NCI-H2081 treated with DMSO at 0.1 percent for 48 hours (cell line): ENCODE measurements at regions not wholly inside any gene's neighbourhood (a gene's known extent, or its start where the extent isn't known, plus 50 kb on each side); places are given as distances from the start of the nearest gene placed in this dataset.
"Not testable (repeated sequence)": the region's sequence is repeated elsewhere in the genome, so short reads cannot be mapped to it uniquely, and the experiment has no call there.

Experiments
- DNase-seq: peaks from one replicate; lab custom pipeline; 2025; lab: John Stamatoyannopoulos, UW

DNA sequence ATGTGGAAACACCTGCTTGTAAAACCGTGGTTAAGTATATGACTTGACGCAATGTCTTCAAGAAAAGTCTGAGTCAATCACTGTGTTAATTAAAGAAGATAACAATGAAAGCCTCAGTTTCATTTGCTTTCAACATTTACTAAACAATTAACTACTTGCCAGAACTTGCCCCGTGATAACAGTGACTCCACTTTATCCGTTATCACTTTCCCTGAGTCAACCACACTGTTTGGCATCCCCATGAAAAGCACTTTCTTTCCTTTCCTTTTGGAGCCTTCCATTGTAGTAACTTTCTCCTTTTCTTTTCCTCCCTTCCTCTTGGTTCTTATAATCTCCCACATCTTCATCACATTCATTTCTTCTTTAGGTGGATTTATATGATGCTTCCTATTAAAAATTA is 435.1 kb upstream of the GOT2 start:
- DNase-seq, result no peak

DNA sequence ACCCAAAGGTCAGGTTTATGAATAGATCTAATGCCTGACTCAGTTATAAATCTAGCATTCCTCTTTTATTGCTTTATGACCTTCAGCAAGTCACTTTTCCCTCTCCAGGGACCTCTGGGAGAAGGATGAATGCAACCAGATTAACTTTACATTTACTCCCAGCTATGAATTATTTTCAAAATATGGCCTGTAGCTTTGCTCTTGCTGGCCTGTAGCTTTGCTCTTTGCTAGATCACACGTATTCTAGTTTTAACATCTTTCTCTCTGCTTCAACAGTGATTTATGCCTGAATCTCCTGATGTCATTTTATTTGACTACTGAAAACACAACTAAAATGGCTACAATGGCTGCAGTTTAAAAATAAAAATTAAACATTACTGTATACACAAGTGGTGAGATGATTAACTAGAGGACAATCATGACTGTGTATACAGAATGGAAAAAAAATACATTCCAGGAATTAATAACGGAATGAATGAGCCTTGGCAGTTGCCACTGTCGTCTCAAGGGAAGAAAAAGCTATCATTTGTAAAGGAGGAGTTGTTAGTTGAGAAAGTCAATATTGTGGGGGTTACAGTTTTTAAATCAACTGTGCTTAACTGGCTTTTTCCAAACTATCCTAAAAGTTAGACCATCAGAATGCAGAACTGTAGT is 434.5 kb upstream of the GOT2 start:
- DNase-seq, result no peak

DNA sequence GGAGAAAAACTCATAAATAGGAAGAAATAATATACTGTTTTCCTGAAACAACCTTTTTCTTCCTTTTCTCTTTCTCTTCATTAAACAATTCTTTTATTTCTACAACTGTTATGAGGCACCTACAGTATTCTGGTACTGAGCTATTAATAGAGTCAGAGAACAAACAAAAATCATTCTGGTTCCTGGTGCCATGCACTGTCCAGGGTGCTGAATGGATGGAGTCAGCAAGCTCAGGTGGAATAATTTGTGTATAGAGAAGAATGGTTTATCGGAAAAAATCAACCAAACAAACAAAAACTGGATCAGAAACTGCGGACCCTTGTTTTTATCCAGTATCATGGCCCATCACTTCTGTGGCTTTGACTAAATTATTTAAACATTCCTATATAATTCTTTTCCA is 430.3 kb upstream of the GOT2 start:
- no peak for DNase-seq

DNA sequence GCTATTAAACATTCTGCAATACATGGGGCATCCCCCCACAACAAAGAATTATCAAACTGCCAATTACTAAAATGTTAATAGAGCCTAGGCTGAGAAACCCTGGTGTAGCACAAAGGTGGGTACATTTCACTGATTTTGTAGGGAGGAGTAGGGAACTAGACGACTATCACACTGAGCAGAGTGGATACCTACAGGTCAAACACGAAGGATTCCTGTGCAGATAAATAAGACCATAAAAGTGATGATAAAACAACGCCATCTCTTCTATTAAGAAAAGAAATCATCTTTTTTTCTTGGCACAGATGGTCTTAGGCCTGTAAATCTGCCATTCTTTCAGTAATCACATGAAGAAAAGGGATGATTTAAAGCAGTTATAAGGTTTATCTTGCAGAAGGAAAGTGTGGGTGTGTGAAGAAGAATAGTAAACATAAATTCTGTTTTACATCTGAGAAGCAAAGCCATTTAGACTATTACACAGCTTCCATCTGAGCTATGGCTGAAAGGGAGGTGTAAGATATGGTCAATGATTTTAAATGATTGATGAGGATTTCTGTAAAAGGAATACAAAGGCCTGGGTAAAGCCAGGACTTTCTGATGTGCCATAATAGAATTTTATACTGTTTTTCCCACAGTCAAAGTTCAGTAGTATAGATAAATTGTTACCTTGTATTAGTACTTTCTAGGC is 429.4 kb upstream of the GOT2 start:
- no peak for DNase-seq

DNA sequence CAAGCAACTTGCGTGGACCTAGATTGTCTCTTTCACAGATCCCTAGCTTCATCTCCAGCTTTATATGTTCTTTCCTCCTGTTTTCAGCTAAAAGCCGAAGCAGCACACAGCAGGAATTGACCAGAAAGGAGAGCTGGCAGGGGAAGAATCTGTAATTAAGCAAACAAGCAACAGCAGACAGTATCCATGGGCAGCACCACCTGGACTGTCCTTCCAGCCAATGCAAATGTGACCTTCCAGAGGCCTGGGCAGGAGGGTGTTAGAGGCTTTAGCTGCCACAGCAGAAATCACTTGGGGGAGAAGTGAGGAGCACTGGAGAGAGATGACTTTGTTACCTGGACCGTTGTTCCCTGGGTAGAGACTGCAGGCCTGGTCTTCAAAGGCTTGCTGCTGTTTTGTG is 427.6 kb upstream of the GOT2 start:
- DNase-seq, result no peak

DNA sequence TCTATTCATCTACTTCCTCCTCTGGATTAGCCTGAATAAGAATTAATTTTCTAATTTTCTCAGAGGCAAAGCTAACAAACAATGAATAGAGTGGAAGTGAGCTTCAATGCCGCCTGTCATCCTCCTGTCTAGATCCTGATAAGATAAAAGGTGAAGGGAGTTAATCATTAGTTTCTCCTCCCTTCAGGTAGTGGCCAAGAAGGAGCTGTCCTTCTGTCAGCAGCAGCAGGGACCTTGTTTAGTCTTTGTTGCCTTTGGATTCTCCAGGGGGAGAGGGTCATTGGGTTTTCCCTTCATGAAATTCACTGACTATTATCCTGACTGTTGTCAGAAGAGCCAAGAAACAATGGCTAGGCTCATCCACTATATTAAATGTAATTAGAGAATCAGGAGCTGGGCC is 420.2 kb upstream of the GOT2 start:
- no peak for DNase-seq

DNA sequence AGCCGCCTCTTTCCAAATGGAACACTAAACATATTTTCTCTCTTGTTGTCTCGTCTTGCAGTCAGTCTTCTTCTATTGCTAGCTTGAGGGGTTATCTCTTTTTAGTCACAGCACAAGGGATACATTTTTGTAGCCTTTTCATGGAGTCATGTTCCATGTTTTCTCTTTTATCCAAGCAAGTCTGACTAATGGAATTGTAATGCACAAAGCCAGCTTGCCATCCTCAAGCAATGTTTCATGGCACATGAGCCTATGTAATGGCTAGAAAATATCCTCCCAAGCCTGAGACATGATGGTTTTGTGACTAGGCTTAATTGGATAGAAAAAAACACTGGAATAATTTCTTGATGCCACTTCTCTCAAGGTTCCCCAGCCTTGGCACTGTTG is 414.6 kb upstream of the GOT2 start:
- DNase-seq, result no peak

DNA sequence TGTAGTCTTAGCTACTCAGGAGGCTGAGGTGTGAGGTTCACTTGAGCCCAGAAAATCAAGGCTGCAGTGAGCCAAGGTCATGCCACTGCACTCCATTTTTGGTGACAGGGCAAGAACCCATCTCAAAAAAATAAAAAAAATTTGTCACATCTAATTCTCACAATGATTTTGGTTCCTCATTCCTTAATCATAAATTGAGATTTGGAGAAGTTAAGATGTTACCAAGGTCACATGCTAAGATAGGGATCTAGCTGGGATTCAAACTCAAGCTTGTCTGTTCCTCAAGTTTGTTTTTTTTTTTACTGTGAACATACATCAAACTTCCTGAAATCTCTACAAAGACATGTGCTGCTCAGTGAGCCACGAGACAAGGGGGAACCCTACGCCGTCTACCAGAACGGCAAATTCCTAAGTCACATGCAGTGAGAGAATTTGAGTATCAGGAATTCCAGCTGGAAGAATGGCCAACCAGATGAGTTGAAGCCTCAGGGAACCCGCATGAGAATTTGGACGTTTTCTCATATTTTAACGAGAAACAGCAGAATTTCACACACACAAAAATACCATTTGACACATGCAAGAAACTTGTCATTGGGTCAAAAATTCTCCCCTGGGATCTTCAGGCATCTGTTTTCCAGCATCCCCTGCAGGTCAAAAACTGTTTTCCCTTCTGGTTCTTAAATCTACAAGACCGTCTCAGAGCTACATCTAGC is 414.1 kb upstream of the GOT2 start:
- no peak for DNase-seq

DNA sequence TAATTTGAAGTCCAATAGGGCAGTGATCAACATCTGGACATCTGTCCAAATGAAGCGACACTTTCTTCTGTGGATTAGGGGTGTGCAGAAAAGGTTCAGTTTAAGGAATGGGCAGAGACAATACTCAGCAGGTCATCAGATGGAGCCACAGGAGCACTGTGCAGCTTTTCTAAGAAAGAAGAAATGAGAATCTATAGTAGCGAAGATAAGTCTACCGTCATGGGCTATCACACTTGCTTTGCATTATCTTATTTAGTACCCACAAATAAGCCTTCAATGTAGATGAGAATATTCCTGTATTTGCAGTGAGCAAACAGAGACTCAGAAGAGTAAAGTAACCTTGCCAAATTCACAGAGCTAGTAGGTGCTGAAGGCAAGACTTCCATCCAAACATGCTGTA is 412.0 kb upstream of the GOT2 start:
- DNase-seq, result no peak

DNA sequence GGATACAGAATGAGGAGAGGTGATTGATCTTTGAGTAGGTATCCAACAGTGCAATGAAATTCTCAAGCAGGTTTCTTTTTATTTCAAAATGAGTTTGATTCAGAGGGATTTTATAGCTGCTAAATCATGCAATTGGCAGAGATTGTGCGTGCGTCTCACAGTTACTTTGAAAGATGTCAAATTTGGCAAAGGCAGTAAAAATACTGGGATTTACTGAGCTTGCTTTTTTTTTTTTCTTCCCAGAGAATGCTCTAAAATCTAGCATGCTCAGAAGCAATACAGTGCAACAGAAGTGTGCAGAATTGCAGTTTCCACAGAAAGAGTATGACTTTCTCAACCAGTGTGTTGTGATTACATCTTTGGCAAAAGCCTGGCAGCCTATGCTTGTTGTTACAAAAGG is 410.7 kb upstream of the GOT2 start:
- no peak for DNase-seq

DNA sequence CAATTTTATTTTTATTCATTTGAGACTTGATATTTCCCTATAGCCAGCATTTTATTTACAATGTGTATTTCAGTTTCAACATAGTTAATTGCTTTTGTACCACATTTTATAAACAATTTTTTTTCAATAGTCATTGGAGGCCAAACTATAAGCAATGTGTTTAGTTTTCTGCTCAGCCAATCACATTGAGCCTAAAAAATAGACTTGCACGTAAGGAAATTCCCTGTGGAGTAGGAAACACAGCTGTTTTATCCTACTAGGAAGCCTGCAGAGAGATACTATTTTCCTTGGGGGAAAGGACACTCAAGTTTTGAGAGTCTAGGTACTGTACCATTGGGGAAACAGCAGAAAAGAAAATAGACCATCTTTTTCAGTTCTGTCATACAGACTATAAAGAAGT is 410.2 kb upstream of the GOT2 start:
- no peak for DNase-seq

DNA sequence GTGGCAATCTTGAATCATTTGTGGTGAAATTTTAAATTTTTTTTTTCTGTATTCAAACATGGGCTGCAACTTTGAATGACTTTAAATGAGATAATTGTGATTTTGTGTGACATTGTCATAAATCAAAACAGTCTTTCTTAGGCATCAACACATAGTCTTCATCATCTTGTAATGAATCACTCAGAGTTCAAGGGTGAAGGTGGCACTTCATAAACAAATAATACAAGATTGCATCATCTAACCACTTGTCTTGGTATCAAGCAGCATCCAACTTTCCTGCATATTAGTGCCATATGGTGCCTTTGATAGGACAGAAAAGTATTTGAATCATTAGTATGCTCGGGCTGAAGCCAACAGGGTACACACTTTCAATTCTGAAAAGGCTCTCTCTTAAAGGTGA is 392.4 kb upstream of the GOT2 start:
- no peak for DNase-seq

DNA sequence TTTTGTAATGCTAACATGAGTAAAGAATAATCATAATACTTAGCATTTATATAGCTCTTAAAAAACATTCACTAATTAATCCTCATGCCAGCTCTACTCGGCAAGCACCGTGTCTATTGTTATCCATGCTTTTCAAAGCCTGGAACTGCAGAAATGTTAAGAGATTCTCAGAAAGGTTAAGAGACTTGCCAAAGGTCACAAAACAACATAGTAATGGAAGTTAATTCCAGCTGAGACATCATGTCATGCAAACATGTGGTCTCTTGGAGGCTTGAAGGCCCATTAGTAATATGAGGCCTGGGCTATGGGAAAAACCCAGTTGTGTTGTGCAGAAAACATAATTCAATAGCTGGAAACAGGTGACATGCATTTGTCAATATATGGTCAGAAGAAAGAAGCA is 389.9 kb upstream of the GOT2 start:
- no peak for DNase-seq

DNA sequence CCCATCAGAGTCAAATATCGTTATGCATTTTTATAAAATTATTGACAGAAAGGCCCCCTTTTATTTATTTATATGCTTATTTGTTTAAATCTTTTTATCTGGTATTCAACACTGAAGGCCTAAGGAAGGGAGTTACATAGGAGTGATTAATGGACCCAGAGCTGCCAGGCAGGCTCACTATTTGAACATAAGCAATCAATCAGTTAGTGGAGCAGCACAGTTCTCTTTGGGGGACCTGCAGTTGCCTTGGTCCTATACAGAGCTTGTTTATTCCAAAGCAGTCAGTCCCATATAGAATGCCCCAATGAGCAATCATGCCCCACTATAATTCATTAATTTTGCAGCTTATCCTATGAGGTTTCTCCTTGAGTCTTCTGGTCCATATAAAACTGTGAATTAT is 389.4 kb upstream of the GOT2 start:
- no peak for DNase-seq

DNA sequence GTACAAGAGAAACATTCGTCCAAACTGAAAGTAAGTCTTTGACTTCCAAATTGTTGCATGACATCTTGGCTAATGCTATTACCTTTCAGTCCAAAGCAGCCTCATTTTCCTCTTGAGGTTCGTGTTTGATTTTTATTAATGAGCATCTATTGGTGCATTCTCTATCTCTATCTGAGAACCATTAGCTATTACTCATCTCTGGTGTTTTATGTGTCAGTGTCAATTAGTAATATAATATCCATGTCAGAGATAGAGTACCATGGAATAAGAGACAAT is 388.1 kb upstream of the GOT2 start:
- DNase-seq, result no peak

DNA sequence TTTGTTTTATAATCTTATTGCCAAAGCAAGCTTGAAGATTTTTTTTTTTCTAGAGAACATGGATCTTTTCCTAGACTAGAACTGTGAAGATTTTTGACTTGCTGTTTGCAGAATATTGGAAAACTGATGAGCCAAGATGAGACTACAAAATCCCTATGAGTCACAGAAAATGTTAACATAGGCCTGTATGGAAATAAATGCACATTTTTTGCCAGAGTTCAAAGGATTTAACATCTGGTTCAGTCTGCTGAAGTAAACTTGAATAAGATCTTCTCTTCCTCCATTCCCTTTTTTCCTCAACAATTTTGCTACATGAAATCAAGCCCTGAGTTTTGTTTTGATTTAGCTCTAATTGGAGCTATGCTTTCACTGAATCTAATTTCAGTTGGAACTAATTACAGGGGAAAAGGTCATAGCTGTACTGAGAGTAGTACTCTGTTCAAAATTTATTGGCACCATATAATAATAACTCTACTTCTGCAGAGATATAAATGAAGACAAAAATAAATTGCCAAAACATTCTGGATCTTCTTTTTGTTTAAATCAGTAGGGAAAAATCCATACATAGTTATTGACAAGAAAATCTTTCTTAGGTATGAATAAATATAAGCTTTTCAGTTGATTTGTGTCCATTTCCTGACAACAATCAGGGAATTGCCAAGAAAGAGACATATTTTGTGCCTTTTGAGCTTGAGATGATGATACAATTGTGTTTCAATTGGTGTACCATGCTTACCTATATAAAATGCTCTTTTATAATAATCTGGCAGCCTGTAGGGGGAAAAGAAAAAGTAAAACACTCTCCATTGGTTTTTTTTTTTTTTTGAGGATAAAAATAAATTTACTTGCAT is 387.5 kb upstream of the GOT2 start:
- DNase-seq, result no peak

DNA sequence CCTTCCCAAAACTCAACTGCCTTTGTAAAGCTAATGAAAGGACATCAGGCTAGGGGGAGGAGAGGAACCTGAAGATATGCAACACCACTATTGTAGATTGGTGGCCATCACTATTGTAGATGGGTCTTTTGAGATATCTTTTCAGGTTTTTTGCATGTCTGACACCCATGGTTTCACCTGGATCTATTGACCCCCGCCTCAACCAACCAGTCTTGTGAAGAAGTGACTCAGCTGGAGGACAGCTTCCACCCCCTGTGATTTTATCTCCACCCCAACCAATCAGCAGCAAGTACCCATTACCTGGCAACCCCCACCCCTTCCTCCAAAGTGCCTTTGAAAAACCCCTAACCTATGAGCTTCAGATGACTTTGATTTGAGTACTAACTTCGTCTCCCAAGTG is 382.6 kb upstream of the GOT2 start:
- no peak for DNase-seq

DNA sequence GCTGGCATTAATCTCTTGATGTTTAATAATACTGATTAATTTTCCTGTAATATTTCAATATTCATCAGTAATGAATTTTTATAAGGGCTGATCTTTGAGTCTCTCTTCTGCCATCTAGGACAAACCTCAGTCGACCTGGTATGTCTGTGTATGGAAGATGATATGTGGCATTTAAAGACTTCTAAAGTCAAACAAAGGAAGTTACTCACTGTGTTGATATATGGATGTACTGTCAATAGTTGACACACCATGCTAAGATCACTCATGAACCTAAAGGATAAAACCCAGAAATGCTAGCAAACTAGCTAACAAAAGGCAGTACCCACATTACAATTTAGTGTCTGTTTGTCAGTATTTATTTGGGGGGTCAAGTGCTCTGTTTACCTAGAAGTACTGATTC is 380.7 kb upstream of the GOT2 start:
- DNase-seq, result no peak

DNA sequence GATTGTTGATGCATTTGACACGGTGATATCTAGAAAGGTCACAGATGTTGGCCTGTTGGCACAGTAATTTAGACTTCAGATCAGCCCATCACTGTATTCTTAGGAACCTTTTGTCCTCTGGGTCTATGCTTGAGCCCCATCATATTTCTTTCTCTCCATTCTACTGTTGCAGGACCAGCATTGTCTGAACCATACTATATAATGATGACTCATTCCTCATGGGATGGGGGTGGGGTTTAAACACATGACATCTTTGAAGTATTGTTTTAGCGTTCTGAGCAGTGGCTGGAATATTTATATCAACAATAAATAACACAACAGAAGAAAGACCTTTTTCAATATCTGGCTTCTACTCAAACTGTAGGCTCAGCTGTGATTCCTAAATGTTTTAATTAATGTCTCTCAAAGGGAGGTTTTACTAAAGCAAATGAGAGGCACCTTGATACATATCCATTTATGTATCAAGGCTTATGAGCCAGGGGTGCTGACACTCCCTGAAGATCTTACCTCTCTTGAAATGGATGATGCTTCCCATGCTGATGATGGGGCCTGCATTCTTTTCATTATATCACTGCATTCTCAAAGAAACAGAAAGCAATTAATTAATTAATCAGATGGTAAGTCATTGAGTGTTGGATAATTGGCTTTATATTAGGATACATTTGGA is 379.0 kb upstream of the GOT2 start:
- no peak for DNase-seq

DNA sequence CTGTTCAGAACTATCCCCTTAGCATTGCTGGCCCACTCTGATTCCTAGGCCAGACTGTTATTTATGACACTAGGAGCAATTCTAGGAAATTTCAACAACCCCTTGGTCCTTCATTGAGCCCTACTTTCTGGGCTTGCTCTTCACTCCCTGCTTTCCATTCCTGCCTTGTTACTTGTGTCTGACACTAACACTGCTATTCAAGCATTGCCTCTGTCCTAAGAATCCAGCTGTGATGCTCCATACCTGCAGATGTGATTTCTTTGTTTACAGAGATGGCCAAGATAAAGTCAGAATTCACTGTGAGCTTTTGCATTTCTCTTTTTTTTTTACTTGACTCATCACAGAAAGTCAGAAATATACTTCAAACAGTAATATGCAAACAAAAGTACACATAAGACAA is 377.2 kb upstream of the GOT2 start:
- DNase-seq, result no peak

DNA sequence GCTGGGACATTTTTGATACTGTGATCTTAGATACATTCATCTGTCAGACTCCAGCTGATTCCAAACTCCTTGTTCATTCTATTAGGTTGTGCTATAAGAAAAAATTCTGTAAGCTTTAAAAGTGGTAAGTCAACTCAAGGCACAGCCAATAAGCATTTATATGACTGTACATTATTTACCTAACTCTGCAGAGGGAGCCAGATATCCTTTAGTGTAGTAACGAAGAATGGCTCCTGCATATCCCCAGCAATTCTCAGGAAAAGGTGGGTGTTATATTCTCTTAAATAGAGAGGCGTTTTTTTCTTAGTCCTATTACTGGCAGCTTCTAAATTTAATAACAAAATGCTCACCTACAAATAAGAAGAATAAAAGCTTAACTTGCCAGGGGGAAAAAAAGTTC is 374.3 kb upstream of the GOT2 start:
- DNase-seq, result no peak

DNA sequence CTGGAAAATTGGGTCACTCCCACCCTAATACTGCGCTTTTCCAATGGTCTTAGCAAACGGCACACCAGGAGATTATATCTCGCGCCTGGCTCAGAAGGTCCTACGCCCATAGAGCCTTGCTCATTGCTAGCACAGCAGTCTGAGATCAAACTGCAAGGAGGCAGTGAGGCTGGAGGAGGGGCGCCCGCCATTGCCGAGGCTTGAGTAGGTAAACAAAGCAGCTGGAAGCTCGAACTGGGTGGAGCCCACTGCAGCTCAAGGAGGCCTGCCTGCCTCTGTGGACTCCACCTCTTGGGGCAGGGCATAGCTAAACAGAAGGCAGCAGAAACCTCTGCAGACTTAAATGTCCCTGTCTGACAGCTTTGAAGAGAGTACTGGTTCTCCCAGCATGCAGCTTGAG is 362.6 kb upstream of the GOT2 start:
- DNase-seq, result not testable (repeated sequence)
